ENCODE measurements at regions not wholly inside any gene's neighbourhood (a gene's known extent, or its start where the extent isn't known, plus 50 kb on each side); places are given as distances from the start of the nearest gene placed in this dataset.
"Not testable (repeated sequence)": the region's sequence is repeated elsewhere in the genome, so short reads cannot be mapped to it uniquely, and the experiment has no call there.

DNA sequence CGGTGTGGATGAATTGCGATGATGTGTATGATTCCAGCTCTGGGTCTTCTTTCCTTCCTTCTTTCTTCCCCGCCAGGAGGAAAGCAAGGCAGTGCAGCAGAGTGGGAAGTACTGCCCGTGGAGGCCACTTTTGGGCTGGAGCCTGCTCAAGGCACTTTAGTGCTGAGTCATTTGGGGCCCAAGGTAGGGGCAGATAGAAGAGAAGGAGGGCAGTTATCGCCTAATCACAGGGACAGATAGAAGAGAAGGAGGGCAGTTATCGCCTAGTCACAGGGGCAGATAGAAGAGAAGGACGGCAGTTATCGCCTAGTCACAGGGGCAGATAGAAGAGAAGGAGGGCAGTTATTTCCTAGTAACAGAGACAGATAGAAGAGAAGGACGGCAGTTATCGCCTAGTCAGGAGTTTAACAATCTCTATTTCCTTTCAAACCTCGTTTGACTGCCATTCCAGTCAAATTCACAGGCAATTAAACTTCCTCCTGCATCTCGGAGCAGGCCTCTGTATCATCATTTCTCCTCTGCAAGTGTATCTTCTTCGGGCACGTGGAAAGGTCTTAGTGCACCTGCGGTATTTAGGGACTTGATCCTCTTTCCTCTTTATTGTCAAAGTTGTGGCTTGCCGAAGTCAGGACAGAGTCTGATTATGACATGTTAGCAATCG, 5277.5 kb upstream of the TPTE start:
- not testable (repeated sequence) for H3K27me3 ChIP-seq (replicated peaks; ENCODE audit: insufficient read depth)

DNA sequence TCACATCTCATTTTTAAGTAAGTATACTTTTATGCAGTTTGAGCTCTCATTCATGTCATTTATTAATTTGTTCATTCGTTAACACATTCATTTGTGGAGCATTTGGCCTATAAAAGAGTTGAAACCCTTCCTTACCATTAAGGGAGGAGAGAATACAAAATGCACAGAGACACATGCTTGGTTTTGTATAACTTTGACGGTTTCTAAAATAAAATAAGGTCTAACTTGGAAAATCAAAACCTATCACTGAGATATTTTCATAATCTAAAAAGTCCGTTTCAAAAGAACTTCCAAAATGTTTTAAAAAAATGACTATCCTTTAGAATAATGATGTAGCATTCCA, 5277.0 kb upstream of the TPTE start:
- H3K4me2 ChIP-seq (ENCODE audit: unreplicated experiment); in situ Hi-C loops (cut with MboI); H3K4me1 ChIP-seq (ENCODE audit: insufficient read depth); H3K9me2 ChIP-seq (ENCODE audit: insufficient read depth); H3K9ac ChIP-seq; DNase-seq; H3K79me2 ChIP-seq (ENCODE audit: insufficient read depth); H2AFZ ChIP-seq; H4K20me1 ChIP-seq (ENCODE audit: insufficient read depth); H3K36me3 ChIP-seq (ENCODE audit: low read depth); H3K27me3 ChIP-seq (replicated peaks; ENCODE audit: insufficient read depth); H3K27ac ChIP-seq; H3K4me3 ChIP-seq; H3K9me3 ChIP-seq (ENCODE audit: low read depth); H3F3A ChIP-seq (ENCODE audit: insufficient read depth): not testable (repeated sequence)
- WGBS, 2 experiments (ENCODE audit: low coverage in 1 of 2, low lambda C conversion rate in 2 of 2, missing lambda C conversion rate in 2 of 2), result 10 to 20% methylated on average over 3 of the region's 3 CpGs

More for the DNA sequence above, 5277.5 kb upstream of the TPTE start:
- in situ Hi-C loops (cut with MboI); H3K4me1 ChIP-seq (ENCODE audit: insufficient read depth); H3K27ac ChIP-seq; H4K20me1 ChIP-seq (ENCODE audit: insufficient read depth); H3K79me2 ChIP-seq (ENCODE audit: insufficient read depth); H3K9ac ChIP-seq; H3F3A ChIP-seq (ENCODE audit: insufficient read depth); H2AFZ ChIP-seq; H3K9me3 ChIP-seq (ENCODE audit: low read depth); H3K4me2 ChIP-seq (ENCODE audit: unreplicated experiment); H3K4me3 ChIP-seq; H3K9me2 ChIP-seq (ENCODE audit: insufficient read depth); H3K36me3 ChIP-seq (ENCODE audit: low read depth); DNase-seq: not testable (repeated sequence)
- 31 to 35% methylated on average over 17 of the region's 17 CpGs for WGBS, 2 experiments (ENCODE audit: low coverage in 1 of 2, low lambda C conversion rate in 2 of 2, missing lambda C conversion rate in 2 of 2)

DNA sequence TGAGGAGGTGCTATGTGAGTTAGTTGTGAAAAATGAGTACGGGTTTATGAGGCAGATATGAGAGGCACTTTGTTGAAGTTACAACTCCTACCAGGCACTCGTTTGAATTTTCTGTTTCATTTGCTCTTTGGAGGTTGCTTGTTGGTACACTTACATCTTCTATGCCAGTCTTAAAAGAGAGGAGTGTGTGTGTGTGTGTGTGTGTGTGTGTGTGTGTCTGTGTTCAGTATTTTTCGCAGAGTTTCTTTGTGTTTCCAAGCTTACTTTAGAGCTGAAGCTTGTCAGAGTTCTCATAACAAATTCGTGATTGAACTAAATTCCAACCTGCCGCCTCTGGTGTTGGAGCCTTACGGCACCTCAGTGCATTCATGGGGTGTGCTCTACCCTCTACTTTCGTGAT, 5276.4 kb upstream of the TPTE start:
- H3K27ac ChIP-seq; H2AFZ ChIP-seq; H4K20me1 ChIP-seq (ENCODE audit: insufficient read depth); H3K4me2 ChIP-seq (ENCODE audit: unreplicated experiment); H3K27me3 ChIP-seq (replicated peaks; ENCODE audit: insufficient read depth); H3K9ac ChIP-seq; H3K4me1 ChIP-seq (ENCODE audit: insufficient read depth); in situ Hi-C loops (cut with MboI); DNase-seq; H3K79me2 ChIP-seq (ENCODE audit: insufficient read depth); H3F3A ChIP-seq (ENCODE audit: insufficient read depth); H3K9me2 ChIP-seq (ENCODE audit: insufficient read depth); H3K9me3 ChIP-seq (ENCODE audit: low read depth); H3K4me3 ChIP-seq; H3K36me3 ChIP-seq (ENCODE audit: low read depth): not testable (repeated sequence)
- WGBS, 2 experiments (ENCODE audit: low coverage in 1 of 2, low lambda C conversion rate in 2 of 2, missing lambda C conversion rate in 2 of 2), result 21 to 23% methylated on average over 7 of the region's 7 CpGs

DNA sequence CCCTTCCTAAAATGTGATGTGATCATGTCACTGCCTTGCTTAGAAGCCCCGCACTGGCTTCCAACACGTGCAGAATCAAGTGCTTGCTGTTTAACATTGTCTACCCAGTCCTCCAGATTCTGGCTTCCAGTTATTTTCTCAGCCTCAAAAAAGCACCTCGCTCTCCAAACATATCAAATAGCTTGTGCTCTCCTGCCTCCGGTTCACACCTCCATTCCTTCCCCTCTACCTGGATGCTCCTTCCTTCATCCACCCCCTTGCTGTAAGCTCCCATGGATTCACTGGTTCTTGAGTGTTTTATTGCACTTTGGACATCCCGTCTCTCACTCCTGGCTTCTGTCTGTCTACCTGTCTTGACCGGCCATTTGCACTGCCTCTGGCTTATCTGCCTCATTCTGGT, 5275.0 kb upstream of the TPTE start:
- H3F3A ChIP-seq (ENCODE audit: insufficient read depth); H3K4me1 ChIP-seq (ENCODE audit: insufficient read depth); H3K27me3 ChIP-seq (replicated peaks; ENCODE audit: insufficient read depth); H3K36me3 ChIP-seq (ENCODE audit: low read depth); H3K9ac ChIP-seq; H3K79me2 ChIP-seq (ENCODE audit: insufficient read depth); H3K27ac ChIP-seq; H3K4me2 ChIP-seq (ENCODE audit: unreplicated experiment); in situ Hi-C loops (cut with MboI); H3K4me3 ChIP-seq; H2AFZ ChIP-seq; H3K9me2 ChIP-seq (ENCODE audit: insufficient read depth); H4K20me1 ChIP-seq (ENCODE audit: insufficient read depth); DNase-seq; H3K9me3 ChIP-seq (ENCODE audit: low read depth): not testable (repeated sequence)
- WGBS, 2 experiments (ENCODE audit: low coverage in 1 of 2, low lambda C conversion rate in 2 of 2, missing lambda C conversion rate in 2 of 2), result 13 to 20% methylated on average over 6 of the region's 6 CpGs

DNA sequence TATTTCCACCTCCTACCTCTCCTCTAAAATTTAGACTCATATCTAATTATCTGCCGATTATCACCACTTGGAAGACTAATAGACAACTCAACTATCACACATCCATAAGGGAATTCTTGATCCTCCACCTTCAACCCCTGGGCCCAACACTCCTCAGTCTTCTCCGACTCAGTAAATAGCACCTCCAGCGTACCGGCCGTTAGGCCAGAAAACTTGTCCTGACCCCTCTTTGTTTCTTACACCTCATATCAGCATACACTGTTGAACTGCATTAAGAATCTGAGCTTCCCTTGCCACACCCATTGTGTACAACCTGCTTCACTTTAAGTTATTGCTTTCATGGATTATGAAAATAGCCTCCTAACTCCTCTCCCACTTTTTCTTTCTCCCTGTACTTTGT, 5274.0 kb upstream of the TPTE start:
- in situ Hi-C loops (cut with MboI); H3K36me3 ChIP-seq (ENCODE audit: low read depth); DNase-seq; H3K27ac ChIP-seq; H3K79me2 ChIP-seq (ENCODE audit: insufficient read depth); H4K20me1 ChIP-seq (ENCODE audit: insufficient read depth); H3K9me2 ChIP-seq (ENCODE audit: insufficient read depth); H3F3A ChIP-seq (ENCODE audit: insufficient read depth); H3K4me2 ChIP-seq (ENCODE audit: unreplicated experiment); H2AFZ ChIP-seq; H3K27me3 ChIP-seq (replicated peaks; ENCODE audit: insufficient read depth); H3K4me3 ChIP-seq; H3K4me1 ChIP-seq (ENCODE audit: insufficient read depth); H3K9me3 ChIP-seq (ENCODE audit: low read depth); H3K9ac ChIP-seq: not testable (repeated sequence)
- 56 to 59% methylated on average over 5 of the region's 5 CpGs for WGBS, 2 experiments (ENCODE audit: low coverage in 1 of 2, low lambda C conversion rate in 2 of 2, missing lambda C conversion rate in 2 of 2)

DNA sequence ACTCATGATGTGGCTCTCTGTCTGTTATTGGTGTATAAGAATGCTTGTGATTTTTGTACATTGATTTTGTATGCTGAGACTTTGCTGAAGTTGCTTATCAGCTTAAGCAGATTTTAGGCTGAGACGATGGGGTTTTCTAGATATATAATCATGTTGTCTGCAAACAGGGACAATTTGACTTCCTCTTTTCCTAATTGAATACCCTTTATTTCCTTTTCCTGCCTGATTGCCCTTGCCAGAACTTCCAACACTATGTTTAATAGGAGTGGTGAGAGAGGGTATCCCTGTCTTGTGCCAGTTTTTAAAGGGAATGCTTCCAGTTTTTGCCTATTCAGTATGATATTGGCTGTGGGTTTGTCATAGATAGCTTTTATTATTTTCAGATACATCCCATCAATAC, 5271.3 kb upstream of the TPTE start:
- H3K4me1 ChIP-seq (ENCODE audit: insufficient read depth); H3K27me3 ChIP-seq (replicated peaks; ENCODE audit: insufficient read depth); H3K4me3 ChIP-seq; H3K27ac ChIP-seq; H3K4me2 ChIP-seq (ENCODE audit: unreplicated experiment); in situ Hi-C loops (cut with MboI); H2AFZ ChIP-seq; H3F3A ChIP-seq (ENCODE audit: insufficient read depth); H3K79me2 ChIP-seq (ENCODE audit: insufficient read depth); H3K36me3 ChIP-seq (ENCODE audit: low read depth); H3K9me3 ChIP-seq (ENCODE audit: low read depth); H4K20me1 ChIP-seq (ENCODE audit: insufficient read depth); DNase-seq; H3K9ac ChIP-seq; H3K9me2 ChIP-seq (ENCODE audit: insufficient read depth): not testable (repeated sequence)
- WGBS, 2 experiments (ENCODE audit: low coverage in 1 of 2, low lambda C conversion rate in 2 of 2, missing lambda C conversion rate in 2 of 2), result 19 to 22% methylated on average over 1 of the region's 1 CpG

DNA sequence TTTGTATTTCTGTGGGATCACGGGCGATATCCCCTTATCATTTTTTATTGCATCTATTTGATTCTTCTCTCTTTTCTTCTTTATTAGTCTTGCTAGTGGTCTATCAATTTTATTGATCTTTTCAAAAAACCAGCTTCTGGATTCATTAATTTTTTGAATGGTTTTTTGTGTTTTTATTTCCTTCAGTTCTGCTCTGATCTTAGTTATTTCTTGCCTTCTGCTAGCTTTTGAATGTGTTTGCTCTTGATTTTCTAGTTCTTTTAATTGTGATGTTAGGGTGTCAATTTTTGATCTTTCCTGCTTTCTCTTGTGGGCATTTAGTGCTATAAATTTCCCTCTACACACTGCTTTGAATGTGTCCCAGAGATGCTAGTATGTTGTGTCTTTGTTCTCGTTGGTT, 5270.2 kb upstream of the TPTE start:
- H3K9me3 ChIP-seq (ENCODE audit: low read depth); H4K20me1 ChIP-seq (ENCODE audit: insufficient read depth); H3K4me2 ChIP-seq (ENCODE audit: unreplicated experiment); H3K27me3 ChIP-seq (replicated peaks; ENCODE audit: insufficient read depth); H3K4me3 ChIP-seq; H2AFZ ChIP-seq; H3K36me3 ChIP-seq (ENCODE audit: low read depth); in situ Hi-C loops (cut with MboI); DNase-seq; H3K9me2 ChIP-seq (ENCODE audit: insufficient read depth); H3F3A ChIP-seq (ENCODE audit: insufficient read depth); H3K27ac ChIP-seq; H3K79me2 ChIP-seq (ENCODE audit: insufficient read depth); H3K4me1 ChIP-seq (ENCODE audit: insufficient read depth); H3K9ac ChIP-seq: not testable (repeated sequence)
- WGBS, 2 experiments (ENCODE audit: low coverage in 1 of 2, low lambda C conversion rate in 2 of 2, missing lambda C conversion rate in 2 of 2), result 30 to 31% methylated on average over 3 of the region's 3 CpGs

DNA sequence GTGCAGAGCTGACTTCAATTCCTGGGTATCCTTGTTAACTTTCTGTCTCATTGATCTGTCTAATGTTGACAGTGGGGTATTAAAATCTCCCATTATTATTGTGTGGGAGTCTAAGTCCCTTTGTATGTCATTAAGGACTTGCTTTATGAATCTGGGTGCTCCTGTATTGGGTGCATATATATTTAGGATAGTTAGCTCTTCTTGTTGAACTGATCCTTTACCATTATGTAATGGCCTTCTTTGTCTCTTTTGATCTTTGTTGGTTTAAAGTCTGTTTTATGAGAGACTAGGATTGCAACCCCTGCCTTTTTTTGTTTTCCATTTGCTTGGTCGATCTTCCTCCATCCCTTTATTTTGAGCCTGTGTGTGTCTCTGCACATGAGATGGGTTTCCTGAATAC, 5269.5 kb upstream of the TPTE start:
- 0 to 16% methylated on average over 1 of the region's 1 CpG for WGBS, 2 experiments (ENCODE audit: low coverage in 1 of 2, low lambda C conversion rate in 2 of 2, missing lambda C conversion rate in 2 of 2)
- H3F3A ChIP-seq (ENCODE audit: insufficient read depth); H2AFZ ChIP-seq; H3K27me3 ChIP-seq (replicated peaks; ENCODE audit: insufficient read depth); H4K20me1 ChIP-seq (ENCODE audit: insufficient read depth); H3K4me2 ChIP-seq (ENCODE audit: unreplicated experiment); DNase-seq; H3K9ac ChIP-seq; H3K27ac ChIP-seq; in situ Hi-C loops (cut with MboI); H3K9me2 ChIP-seq (ENCODE audit: insufficient read depth); H3K79me2 ChIP-seq (ENCODE audit: insufficient read depth); H3K4me1 ChIP-seq (ENCODE audit: insufficient read depth); H3K4me3 ChIP-seq; H3K9me3 ChIP-seq (ENCODE audit: low read depth); H3K36me3 ChIP-seq (ENCODE audit: low read depth): not testable (repeated sequence)
